BE2C (cell line): ENCODE measurements at regions not wholly inside any gene's neighbourhood (a gene's known extent, or its start where the extent isn't known, plus 50 kb on each side); places are given as distances from the start of the nearest gene placed in this dataset.

Experiments
- DNase-seq: peaks from one replicate; pipeline ENCODE4 v3.0.0-alpha.2; 2020
- H3K27me3 ChIP-seq: fragments of 250-450 bp; sonication (Bioruptor Pico); 2 replicates; pipeline ENCODE4 v1.5.1; 2020; ENCODE audit warnings: mild to moderate bottlenecking
- H3K36me3 ChIP-seq: fragments of 250-450 bp; sonication (Bioruptor Pico); 2 replicates; pipeline ENCODE4 v1.5.1; 2020; ENCODE audit warnings: mild to moderate bottlenecking
- H3K4me1 ChIP-seq: fragments of 250-450 bp; sonication (Bioruptor Pico); 2 replicates; pipeline ENCODE4 v1.5.1; 2020
- H3K4me3 ChIP-seq: 2 replicates; pipeline ENCODE4 v1.5.1; 2011; ENCODE audit warnings: low read depth, low read length
- H3K9me3 ChIP-seq: fragments of 250-450 bp; sonication (Bioruptor Pico); 2 replicates; pipeline ENCODE4 v1.5.1; 2020
- CTCF ChIP-seq: IDR thresholded peaks from 2 replicates; pipeline ENCODE4 v1.5.1; 2012; ENCODE audit warnings: mild to moderate bottlenecking, low read depth, low read length

GRCh38 chr12:107331912-107332311 is 238.6 kb upstream of the CRY1 start:
- no peak for DNase-seq
- Histone ChIP-seq H3K4me1 (no peaks in the 10 kb centered on the region), H3K9me3 (no peaks in the 10 kb centered on the region; the same call in 1 of the 2 replicates), H3K36me3 (no peaks in the 10 kb centered on the region), H3K4me3 (no peak overlapping the region), H3K27me3 (peaks cover 4% of the 10 kb centered on the region)
- no peak for TF ChIP-seq CTCF

GRCh38 chr12:107332743-107333142 is 239.4 kb upstream of the CRY1 start:
- H3K4me3 ChIP-seq: no peak overlapping the region
- H3K27me3 ChIP-seq: peaks cover 4% of the 10 kb centered on the region
- H3K36me3 ChIP-seq: no peaks in the 10 kb centered on the region
- no peaks in the 10 kb centered on the region; the same call in 1 of the 2 replicates for H3K9me3 ChIP-seq
- no peaks in the 10 kb centered on the region for H3K4me1 ChIP-seq
- DNase-seq: no peak
- TF ChIP-seq CTCF: no peak

- no peak for TF ChIP-seq CTCF
- Histone ChIP-seq H3K27me3 (peaks cover 4% of the 10 kb centered on the region), H3K4me1 (no peaks in the 10 kb centered on the region), H3K36me3 (no peaks in the 10 kb centered on the region), H3K4me3 (no peak overlapping the region), H3K9me3 (no peaks in the 10 kb centered on the region; the same call in none of the 2 replicates)
- no peak for DNase-seq
Measured at GRCh38 chr12:107335802-107336570, 242.6 kb upstream of the CRY1 start.

GRCh38 chr12:107336695-107337094 is 243.3 kb upstream of the CRY1 start:
- peaks cover 4% of the 10 kb centered on the region for H3K27me3 ChIP-seq
- no peak for TF ChIP-seq CTCF
- no peaks in the 10 kb centered on the region; the same call in none of the 2 replicates for H3K9me3 ChIP-seq
- no peaks in the 10 kb centered on the region for H3K4me1 ChIP-seq
- H3K4me3 ChIP-seq: no peak overlapping the region
- no peak for DNase-seq
- no peaks in the 10 kb centered on the region for H3K36me3 ChIP-seq

GRCh38 chr12:107337346-107338095 is 244.2 kb upstream of the CRY1 start:
- DNase-seq: no peak
- H3K27me3 ChIP-seq: peaks cover 4% of the 10 kb centered on the region
- no peaks in the 10 kb centered on the region for H3K4me1 ChIP-seq
- H3K4me3 ChIP-seq: no peak overlapping the region
- H3K36me3 ChIP-seq: no peaks in the 10 kb centered on the region
- no peaks in the 10 kb centered on the region; the same call in none of the 2 replicates for H3K9me3 ChIP-seq
- TF ChIP-seq CTCF: no peak

GRCh38 chr12:107339487-107339886 is 246.1 kb upstream of the CRY1 start:
- DNase-seq: no peak
- H3K4me3 ChIP-seq: no peak overlapping the region
- TF ChIP-seq CTCF: no peak

More at GRCh38 chr12:107339487-107339886, 246.1 kb upstream of the CRY1 start:
- Histone ChIP-seq H3K27me3 (peaks cover 4% of the 10 kb centered on the region), H3K4me1 (no peaks in the 10 kb centered on the region), H3K36me3 (no peaks in the 10 kb centered on the region), H3K9me3 (no peaks in the 10 kb centered on the region; the same call in none of the 2 replicates)
